H1 (cell line): ENCODE measurements at regions not wholly inside any gene's neighbourhood (a gene's known extent, or its start where the extent isn't known, plus 50 kb on each side); places are given as distances from the start of the nearest gene placed in this dataset.

Source experiments
- CTCF ChIA-PET: fragments of 300-600 bp; sonication (Branson Sonifier 250); formaldehyde crosslinking; loops from one replicate; lab custom pipeline; 2021; ENCODE audit not compliant: partially characterized antibody; lab: Charles Lee
- POLR2A ChIA-PET: fragments of 300-600 bp; sonication (Branson Sonifier 250); formaldehyde crosslinking; loops from one replicate; lab custom pipeline; 2021; ENCODE audit warnings: inconsistent platforms; ENCODE audit not compliant: partially characterized antibody; lab: Charles Lee
- DNase-seq, 2 experiments: peaks; one replicate each; pipeline versions ENCODE4 v3.0.0 to v3.0.0-alpha.2; 2010 to 2022; ENCODE audit warnings: low spot score in 2 of 2, low read depth in 1 of 2, mixed read lengths in 1 of 2
- FAIRE-seq: peaks from 2 replicates; lab custom pipeline; 2011; peaks lifted over from hg19 to GRCh38; lab: Jason Lieb, UNC
- H2AFZ ChIP-seq: 2 replicates; pipeline ENCODE4 v1.8.1; 2012; ENCODE audit warnings: low read length, inconsistent platforms
- H2AK5ac ChIP-seq: 2 replicates; pipeline ENCODE4 v1.6.1; 2013; ENCODE audit warnings: low read depth, low read length
- H2BK120ac ChIP-seq: replicated peaks from 2 replicates; pipeline ENCODE3; 2013; ENCODE audit warnings: low read depth, low read length, inconsistent platforms
- H2BK12ac ChIP-seq: 2 replicates; pipeline ENCODE4 v1.6.1; 2013; ENCODE audit warnings: low read depth, low read length
- H2BK15ac ChIP-seq: 2 replicates; pipeline ENCODE4 v1.6.1; 2013; ENCODE audit warnings: low read length
- H2BK20ac ChIP-seq: 2 replicates; pipeline ENCODE4 v1.6.1; 2013; ENCODE audit warnings: low read length
- H2BK5ac ChIP-seq: 2 replicates; pipeline ENCODE4 v1.6.1; 2013; ENCODE audit warnings: low read depth, low read length
- H3K14ac ChIP-seq: 2 replicates; pipeline ENCODE4 v1.6.1; 2013; ENCODE audit warnings: inconsistent platforms; ENCODE audit not compliant: insufficient read length
- H3K18ac ChIP-seq: 2 replicates; pipeline ENCODE4 v1.6.1; 2013; ENCODE audit warnings: low read length; ENCODE audit errors: extremely low read depth
- H3K23ac ChIP-seq: 2 replicates; pipeline ENCODE4 v1.6.1; 2013; ENCODE audit warnings: inconsistent platforms; ENCODE audit not compliant: insufficient read length
- H3K23me2 ChIP-seq: 2 replicates; pipeline ENCODE4 v1.6.1; 2013; ENCODE audit warnings: low read depth, low read length
- H3K27ac ChIP-seq: 2 replicates; pipeline ENCODE4 v1.6.1; 2011; ENCODE audit warnings: low read depth, low read length, inconsistent platforms
- H3K27me3 ChIP-seq, 4 experiments: replicated peaks in 1 of 4; 1 replicate in 1 of 4; 2 replicates in 3 of 4; pipeline versions ENCODE4 v1.6.1 to v1.8.1; 2011 to 2013; ENCODE audit warnings: low read length in 3 of 4, mild to moderate bottlenecking in 3 of 4, inconsistent platforms in 2 of 4, mixed read lengths in 2 of 4, moderate library complexity in 1 of 4; ENCODE audit not compliant: control insufficient read depth in 3 of 4, insufficient read depth in 3 of 4; ENCODE audit errors: extremely low read depth in 1 of 4
- H3K36me3 ChIP-seq, 4 experiments: 2 replicates each; pipeline versions ENCODE4 v1.6.1 to v1.8.1; 2011 to 2013; ENCODE audit warnings: mild to moderate bottlenecking in 4 of 4, low read length in 3 of 4, moderate library complexity in 2 of 4, control low read depth in 1 of 4, inconsistent platforms in 1 of 4; ENCODE audit not compliant: insufficient read depth in 4 of 4, control insufficient read depth in 2 of 4
- H3K4ac ChIP-seq: replicated peaks from 2 replicates; pipeline ENCODE3; 2013; ENCODE audit warnings: low read length, low read depth, mixed read lengths, inconsistent platforms; ENCODE audit not compliant: insufficient read length
- H3K4me1 ChIP-seq, 4 experiments: replicated peaks in 1 of 4; 1 replicate in 1 of 4; 2 replicates in 3 of 4; pipeline versions ENCODE4 v1.6.1 to v1.8.1; 2011 to 2013; ENCODE audit warnings: low read length in 3 of 4, inconsistent platforms in 2 of 4, mixed read lengths in 1 of 4; ENCODE audit not compliant: insufficient read depth in 4 of 4, control insufficient read depth in 3 of 4
- H3K4me2 ChIP-seq, 2 experiments: 2 replicates each; pipeline versions ENCODE4 v1.6.1 to v1.8.1; 2011 to 2013; ENCODE audit warnings: low read depth in 2 of 2, low read length in 2 of 2, control low read depth in 1 of 2, inconsistent platforms in 1 of 2, mild to moderate bottlenecking in 1 of 2; ENCODE audit not compliant: insufficient read depth in 1 of 2
- H3K4me3 ChIP-seq, 4 experiments: fragments of 200-600, 300-600 bp in 1 of 4; sonication (generic), shearing (Covaris generic), sonication (Bioruptor Twin) in 1 of 4; 2 replicates each; pipeline versions ENCODE4 v1.5.1 to v1.8.1; 2011 to 2016; ENCODE audit warnings: low read length in 4 of 4, low read depth in 3 of 4, control low read depth in 2 of 4, inconsistent platforms in 2 of 4, mild to moderate bottlenecking in 2 of 4, mixed read lengths in 1 of 4, moderate library complexity in 1 of 4; ENCODE audit not compliant: insufficient read depth in 2 of 4; ENCODE audit errors: extremely low read depth in 1 of 4
- H3K56ac ChIP-seq: replicated peaks from 2 replicates; pipeline ENCODE3; 2013; ENCODE audit warnings: low read depth, mild to moderate bottlenecking, mixed read lengths, low read length, inconsistent platforms; ENCODE audit not compliant: insufficient read length
- H3K79me1 ChIP-seq: 2 replicates; pipeline ENCODE4 v1.6.1; 2013; ENCODE audit warnings: low read depth, low read length, control low read depth
- H3K79me2 ChIP-seq, 2 experiments: 2 replicates each; pipeline versions ENCODE4 v1.6.1 to v1.8.1; 2012 to 2013; ENCODE audit warnings: low read length in 2 of 2, mild to moderate bottlenecking in 2 of 2, inconsistent platforms in 1 of 2; ENCODE audit not compliant: insufficient read depth in 2 of 2, control insufficient read depth in 1 of 2
- H3K9ac ChIP-seq, 4 experiments: replicated peaks in 1 of 4; 1 replicate in 1 of 4; 2 replicates in 3 of 4; pipeline versions ENCODE4 v1.6.1 to v1.8.1; 2011 to 2013; ENCODE audit warnings: low read depth in 3 of 4, low read length in 3 of 4, control low read depth in 2 of 4, mild to moderate bottlenecking in 2 of 4, moderate library complexity in 2 of 4, inconsistent platforms in 1 of 4; ENCODE audit errors: extremely low read depth in 1 of 4
- H3K9me3 ChIP-seq, 2 experiments: 2 replicates each; pipeline versions ENCODE4 v1.6.1 to v1.8.1; 2012 to 2013; ENCODE audit warnings: mild to moderate bottlenecking in 2 of 2, moderate library complexity in 2 of 2, control low read depth in 1 of 2, inconsistent platforms in 1 of 2, low read depth in 1 of 2, low read length in 1 of 2, mixed read lengths in 1 of 2; ENCODE audit not compliant: insufficient read depth in 2 of 2
- H4K20me1 ChIP-seq, 2 experiments: replicated peaks in 1 of 2; 2 replicates each; pipeline versions ENCODE3 to v1.8.1; 2011 to 2013; ENCODE audit warnings: inconsistent platforms in 2 of 2, low read length in 2 of 2, mild to moderate bottlenecking in 1 of 2; ENCODE audit not compliant: insufficient read depth in 2 of 2, control insufficient read depth in 1 of 2
- H4K5ac ChIP-seq: 2 replicates; pipeline ENCODE4 v1.6.1; 2013; ENCODE audit warnings: low read length, low read depth, mixed read lengths, inconsistent platforms; ENCODE audit not compliant: insufficient read length
- H4K8ac ChIP-seq: 2 replicates; pipeline ENCODE4 v1.8.0; 2013; ENCODE audit warnings: mild to moderate bottlenecking, moderate library complexity, low read length, inconsistent platforms; ENCODE audit not compliant: insufficient read depth; ENCODE audit errors: extremely low read depth
- H4K91ac ChIP-seq: replicated peaks from 2 replicates; pipeline ENCODE3; 2013; ENCODE audit warnings: low read length, mixed read lengths, inconsistent platforms; ENCODE audit not compliant: insufficient read length
- JUN ChIP-seq: IDR thresholded peaks from 2 replicates; pipeline ENCODE4 v1.6.1; 2011; ENCODE audit warnings: low read depth, mild to moderate bottlenecking, improper control_type of control experiment, low read length
- SIRT6 ChIP-seq: IDR thresholded peaks from one replicate; pipeline ENCODE4 v1.7.1; 2012; ENCODE audit warnings: low read length, inconsistent platforms
- SRF ChIP-seq: IDR thresholded peaks from 2 replicates; pipeline ENCODE4 v1.6.1; 2011; ENCODE audit warnings: mild to moderate bottlenecking, low read depth, low read length, moderate library complexity
- WGBS, 2 experiments: shearing (Covaris generic) in 1 of 2; methylation state at CpG; one replicate each; pipeline versions ENCODE4 v1.1.6 to v1.1.7; 2013 to 2015; ENCODE audit warnings: low lambda C conversion rate in 2 of 2, mixed read lengths in 2 of 2, inconsistent platforms in 1 of 2, low coverage in 1 of 2, missing lambda C conversion rate in 1 of 2; ENCODE audit not compliant: insufficient replicate concordance in 2 of 2, insufficient coverage in 1 of 2, insufficient read length in 1 of 2; ENCODE audit errors: extremely low coverage in 1 of 2, missing lambda C conversion rate in 1 of 2; 5-methylcytosine and 5-hydroxymethylcytosine counted together

DNA sequence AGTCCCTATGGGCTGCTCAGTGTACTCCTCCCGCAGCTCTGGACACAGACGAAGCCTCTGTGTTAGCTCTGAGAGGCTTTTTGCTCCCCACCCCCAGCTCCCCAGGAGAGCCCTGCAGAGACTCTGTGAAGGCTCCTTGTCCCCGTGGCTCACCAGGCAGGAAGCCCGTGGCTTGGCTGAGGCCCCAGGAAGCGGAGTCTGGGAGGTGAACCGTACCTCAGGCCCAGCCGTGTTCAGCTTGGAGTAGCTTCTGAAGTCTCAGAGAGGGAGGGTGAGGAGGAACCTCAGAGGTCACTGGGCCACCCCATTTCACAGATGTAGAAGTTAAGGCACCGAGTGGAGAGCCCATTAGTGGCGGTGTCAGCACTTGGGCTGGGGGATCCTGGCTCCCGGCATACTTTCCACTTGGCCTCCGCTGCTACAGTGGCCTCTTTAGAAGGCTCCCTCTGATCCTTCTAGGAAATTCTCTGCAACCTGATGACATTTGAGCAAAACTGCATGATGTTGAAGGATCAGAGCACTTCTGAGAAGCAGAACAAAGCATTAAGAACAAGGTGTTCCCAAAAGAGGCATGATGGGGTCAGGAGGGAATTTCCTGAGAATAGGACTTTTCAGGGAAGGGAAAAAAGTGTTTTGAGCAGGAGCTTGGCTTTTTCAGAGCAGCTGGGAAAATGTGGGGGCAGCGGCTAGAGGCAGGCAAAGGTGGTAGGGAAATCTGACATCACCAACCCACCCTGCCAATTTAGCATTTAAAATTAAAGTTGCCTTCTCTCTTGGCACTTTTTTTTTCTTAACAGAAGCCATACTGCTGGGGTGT, 79.1 kb downstream of the MCFD2 start:
- Histone ChIP-seq H3K4me3 (no peak overlapping the region), H4K20me1 (no peaks in the 10 kb centered on the region), H3K79me1 (no peaks in the 10 kb centered on the region), H4K91ac (no peak overlapping the region), H3K36me3 (no peaks in the 10 kb centered on the region), H3K27ac (no peak overlapping the region), H3K79me2 (no peaks in the 10 kb centered on the region), H3K18ac (no peak overlapping the region), H2AFZ (no peak overlapping the region), H3K23ac (no peak overlapping the region), H2BK120ac (no peak overlapping the region), H2BK20ac (no peak overlapping the region), H3K27me3 (no peaks in the 10 kb centered on the region), H3K4me1 (no peaks in the 10 kb centered on the region; a peak in 1 of 7 replicates), H2AK5ac (no peak overlapping the region), H3K23me2 (no peaks in the 10 kb centered on the region), H3K56ac (no peak overlapping the region), H3K4ac (no peak overlapping the region), H4K8ac (no peak overlapping the region), H2BK15ac (no peak overlapping the region), H3K14ac (no peak overlapping the region), H3K9ac (no peak overlapping the region), H4K5ac (no peak overlapping the region), H3K4me2 (no peak overlapping the region), H2BK5ac (no peak overlapping the region), H2BK12ac (no peak overlapping the region), H3K9me3 (no peaks in the 10 kb centered on the region)
- FAIRE-seq (no peak), DNase-seq (no peak)
- ChIA-PET CTCF (interaction anchor here (0.8 to 2.0 kb wide), 5 partner anchors 9 to 477 kb away, joined by 3 to 6 read pairs (median 4); no protein-coding TSS in a partner anchor), POLR2A (no interaction called here)
- WGBS, 2 experiments = 91% methylated on average over 9 of the region's 12 CpGs; no CpG with 5 or more reads in 1 of the 2 experiments
- TF ChIP-seq SIRT6 (no peak), SRF (no peak), JUN (no peak)
